Loucy (cell line): ENCODE measurements at regions not wholly inside any gene's neighbourhood (a gene's known extent, or its start where the extent isn't known, plus 50 kb on each side); places are given as distances from the start of the nearest gene placed in this dataset.

Experiments
- CTCF ChIP-seq: fragments of 200-600 bp; sonication (generic); conservative IDR thresholded peaks from 2 replicates; pipeline ENCODE4 v1.5.1; 2014; ENCODE audit warnings: mild to moderate bottlenecking, antibody characterized with exemption, low read length
- EZH2phosphoT487 ChIP-seq: fragments of 200-600 bp; IDR thresholded peaks from 2 replicates; pipeline ENCODE4 v1.6.1; 2018; ENCODE audit warnings: antibody characterized with exemption, mild to moderate bottlenecking, moderate library complexity, borderline replicate concordance

GRCh38 chr6:87887266-87887665 lies 160.4 kb upstream of the SPACA1 start:
- TF ChIP-seq CTCF (no peak), EZH2phosphoT487 (no peak)
